HG03039 (cell line): ENCODE measurements at regions not wholly inside any gene's neighbourhood (a gene's known extent, or its start where the extent isn't known, plus 50 kb on each side); places are given as distances from the start of the nearest gene placed in this dataset.
"Not testable (repeated sequence)": the region's sequence is repeated elsewhere in the genome, so short reads cannot be mapped to it uniquely, and the experiment has no call there.

Experiments used
- ATAC-seq: cut with Tn5 transposase; IDR thresholded peaks from one replicate; pipeline ENCODE4 v1.9.1; 2021; ENCODE audit warnings: mild to moderate bottlenecking, moderate library complexity; ENCODE audit not compliant: unreplicated experiment

- no peak for ATAC-seq
Observed at GRCh38 chr11:110347660-110348059, 51.2 kb upstream of the RDX start.

- ATAC-seq: peak; percentile 71
Observed at GRCh38 chr11:110349138-110349996, 53.0 kb upstream of the RDX start.

GRCh38 chr11:110349997-110350383 is 53.6 kb upstream of the RDX start:
- not testable (repeated sequence) for ATAC-seq

GRCh38 chr11:110355011-110355744 is 58.8 kb upstream of the RDX start:
- no peak for ATAC-seq

GRCh38 chr11:110356762-110357671 is 60.6 kb upstream of the RDX start:
- no peak for ATAC-seq

GRCh38 chr11:110358336-110358735 is 61.9 kb upstream of the RDX start:
- ATAC-seq: no peak

GRCh38 chr11:110360781-110361408 is 64.5 kb upstream of the RDX start:
- ATAC-seq: not testable (repeated sequence)

GRCh38 chr11:110362971-110363509 is 66.6 kb upstream of the RDX start:
- ATAC-seq: no peak

- ATAC-seq: no peak
Observed at GRCh38 chr11:110366291-110366690, 63.5 kb upstream of the FDX1 start.

GRCh38 chr11:110367571-110367970 is 62.2 kb upstream of the FDX1 start:
- ATAC-seq: no peak

GRCh38 chr11:110371084-110371483 is 58.7 kb upstream of the FDX1 start:
- ATAC-seq: no peak

GRCh38 chr11:110373051-110373702 is 56.6 kb upstream of the FDX1 start:
- ATAC-seq: peak; percentile 85

- no peak for ATAC-seq
Observed at GRCh38 chr11:110374921-110375320, 54.8 kb upstream of the FDX1 start.

- ATAC-seq: no peak
Observed at GRCh38 chr11:110375351-110375750, 54.4 kb upstream of the FDX1 start.

GRCh38 chr11:110376021-110376420 is 53.7 kb upstream of the FDX1 start:
- no peak for ATAC-seq

- no peak for ATAC-seq
Observed at GRCh38 chr11:110376711-110377324, 52.9 kb upstream of the FDX1 start.

- ATAC-seq: no peak
Observed at GRCh38 chr11:110377434-110377833, 52.3 kb upstream of the FDX1 start.

- no peak for ATAC-seq
Observed at GRCh38 chr11:110379261-110379660, 50.5 kb upstream of the FDX1 start.

GRCh38 chr11:110379936-110380335 is 49.8 kb upstream of the FDX1 start:
- ATAC-seq: no peak
